HG03354 (cell line): ENCODE measurements at regions not wholly inside any gene's neighbourhood (a gene's known extent, or its start where the extent isn't known, plus 50 kb on each side); places are given as distances from the start of the nearest gene placed in this dataset.
"Not testable (repeated sequence)": the region's sequence is repeated elsewhere in the genome, so short reads cannot be mapped to it uniquely, and the experiment has no call there.

Experiments
- ATAC-seq: cut with Tn5 transposase; IDR thresholded peaks from one replicate; pipeline ENCODE4 v1.9.1; 2021; ENCODE audit warnings: mild to moderate bottlenecking; ENCODE audit not compliant: unreplicated experiment, poor library complexity, severe bottlenecking

GRCh38 chr3:35224565-35225295 is 414.6 kb upstream of the ARPP21 start:
- ATAC-seq = no peak

GRCh38 chr3:35241236-35241635 is 398.1 kb upstream of the ARPP21 start:
- ATAC-seq = no peak

- no peak for ATAC-seq
Measured at GRCh38 chr3:35254917-35255316, 384.4 kb upstream of the ARPP21 start.

GRCh38 chr3:35257641-35258040 is 381.7 kb upstream of the ARPP21 start:
- no peak for ATAC-seq

GRCh38 chr3:35262406-35262805 is 376.9 kb upstream of the ARPP21 start:
- no peak for ATAC-seq

- no peak for ATAC-seq
Measured at GRCh38 chr3:35263477-35263876, 375.8 kb upstream of the ARPP21 start.

GRCh38 chr3:35266065-35266464 is 373.3 kb upstream of the ARPP21 start:
- not testable (repeated sequence) for ATAC-seq

GRCh38 chr3:35275768-35276167 is 363.6 kb upstream of the ARPP21 start:
- no peak for ATAC-seq

- no peak for ATAC-seq
Measured at GRCh38 chr3:35276568-35276967, 362.8 kb upstream of the ARPP21 start.

GRCh38 chr3:35291471-35292236 is 347.7 kb upstream of the ARPP21 start:
- ATAC-seq = no peak

- ATAC-seq = no peak
Measured at GRCh38 chr3:35292568-35292967, 346.8 kb upstream of the ARPP21 start.

GRCh38 chr3:35295906-35296305 is 343.4 kb upstream of the ARPP21 start:
- no peak for ATAC-seq

GRCh38 chr3:35296533-35296932 is 342.8 kb upstream of the ARPP21 start:
- peak; percentile 68 for ATAC-seq

GRCh38 chr3:35296944-35297343 is 342.4 kb upstream of the ARPP21 start:
- not testable (repeated sequence) for ATAC-seq

- no peak for ATAC-seq
Measured at GRCh38 chr3:35305406-35305805, 333.9 kb upstream of the ARPP21 start.

GRCh38 chr3:35307296-35307695 is 332.0 kb upstream of the ARPP21 start:
- ATAC-seq = no peak

- ATAC-seq = not testable (repeated sequence)
Measured at GRCh38 chr3:35316841-35317240, 322.5 kb upstream of the ARPP21 start.

GRCh38 chr3:35320646-35321407 is 318.5 kb upstream of the ARPP21 start:
- ATAC-seq = no peak

GRCh38 chr3:35322070-35322469 is 317.3 kb upstream of the ARPP21 start:
- no peak for ATAC-seq

- ATAC-seq = no peak
Measured at GRCh38 chr3:35335703-35336102, 303.6 kb upstream of the ARPP21 start.
